CD4-positive, alpha-beta T cell (primary cell): ENCODE measurements at regions not wholly inside any gene's neighbourhood (a gene's known extent, or its start where the extent isn't known, plus 50 kb on each side); places are given as distances from the start of the nearest gene placed in this dataset.

ENCODE experiments used
- ATAC-seq: fragments of 200-7000 bp; cut with Tn5 transposase; one replicate; pipeline ENCODE4 v1.10.0; 2022; ENCODE audit warnings: mild to moderate bottlenecking; ENCODE audit not compliant: poor library complexity
- CTCF ChIA-PET: fragments of 350-600 bp; sonication (Branson Sonifier 250); formaldehyde crosslinking; loops from one replicate; lab custom pipeline; 2021; ENCODE audit warnings: antibody characterized with exemption, inconsistent platforms; lab: Charles Lee
- POLR2A ChIA-PET: fragments of 350-600 bp; sonication (Branson Sonifier 250); formaldehyde crosslinking; loops from one replicate; lab custom pipeline; 2021; ENCODE audit warnings: antibody characterized with exemption, inconsistent platforms; lab: Charles Lee
- DNase-seq, 14 experiments: peaks; one replicate each; pipeline ENCODE4 v3.0.0-alpha.2; 2013 to 2020; ENCODE audit warnings: mixed read lengths in 2 of 14
- H3K27ac ChIP-seq, 2 donors: one replicate each; pipeline versions ENCODE4 v1.5.1 to v1.7.0; 2013; ENCODE audit warnings: low read length in 2 of 2, low read depth in 1 of 2, mild to moderate bottlenecking in 1 of 2
- H3K27me3 ChIP-seq, 2 experiments: 1 replicate in 1 of 2; 2 replicates in 1 of 2; pipeline versions ENCODE4 v1.6.1 to v1.7.0; 2013; ENCODE audit warnings: low read length in 2 of 2, control low read depth in 1 of 2, mild to moderate bottlenecking in 1 of 2, moderate library complexity in 1 of 2; ENCODE audit not compliant: insufficient read depth in 2 of 2, control insufficient read depth in 1 of 2
- H3K36me3 ChIP-seq: one replicate; pipeline ENCODE4 v1.6.1; 2013; ENCODE audit warnings: low read length, control low read depth; ENCODE audit not compliant: insufficient read depth
- H3K4me1 ChIP-seq: one replicate; pipeline ENCODE4 v1.6.1; 2013; ENCODE audit warnings: low read length, control low read depth; ENCODE audit not compliant: insufficient read depth
- H3K4me3 ChIP-seq: one replicate; pipeline ENCODE4 v1.5.1; 2013; ENCODE audit warnings: mild to moderate bottlenecking, low read length, moderate library complexity
- H3K9me3 ChIP-seq, 2 experiments: 1 replicate in 1 of 2; 2 replicates in 1 of 2; pipeline versions ENCODE4 v1.6.1 to v1.7.0; 2013; ENCODE audit warnings: low read length in 2 of 2, mild to moderate bottlenecking in 2 of 2, control low read depth in 1 of 2, moderate library complexity in 1 of 2; ENCODE audit not compliant: control insufficient read depth in 1 of 2, insufficient read depth in 1 of 2
- H3K27ac Mint-ChIP-seq: one replicate; pipeline ENCODE4 v1.8.0; 2020; ENCODE audit warnings: mixed read lengths
- H3K27me3 Mint-ChIP-seq: one replicate; pipeline ENCODE4 v1.8.0; 2021; ENCODE audit warnings: mixed read lengths
- H3K36me3 Mint-ChIP-seq: one replicate; pipeline ENCODE4 v1.8.0; 2021; ENCODE audit warnings: low read depth, mixed read lengths
- H3K4me1 Mint-ChIP-seq: one replicate; pipeline ENCODE4 v1.8.0; 2021; ENCODE audit warnings: low read depth, mixed read lengths
- H3K4me3 Mint-ChIP-seq: one replicate; pipeline ENCODE4 v1.8.0; 2020; ENCODE audit warnings: mild to moderate bottlenecking, mixed read lengths
- H3K9me3 Mint-ChIP-seq: one replicate; pipeline ENCODE4 v1.8.0; 2020; ENCODE audit warnings: mixed read lengths
- intact Hi-C, 2 experiments: fragments of 100-400 bp; cut with DNase I in 1 of 2; cut with micrococcal nuclease in 1 of 2; formaldehyde crosslinking; loops; one replicate each; pipeline versions ENCODE4 v1.15.1 to v1.9.0; 2023 to 2025; cut with DNase I, micrococcal nuclease
- TF ChIP-seq, protein P1 (sequence below): fragments of 200-600 bp; IDR thresholded peaks from one replicate; pipeline ENCODE4 v1.8.0; 2022; ENCODE audit warnings: antibody characterized with exemption, mild to moderate bottlenecking

DNA sequence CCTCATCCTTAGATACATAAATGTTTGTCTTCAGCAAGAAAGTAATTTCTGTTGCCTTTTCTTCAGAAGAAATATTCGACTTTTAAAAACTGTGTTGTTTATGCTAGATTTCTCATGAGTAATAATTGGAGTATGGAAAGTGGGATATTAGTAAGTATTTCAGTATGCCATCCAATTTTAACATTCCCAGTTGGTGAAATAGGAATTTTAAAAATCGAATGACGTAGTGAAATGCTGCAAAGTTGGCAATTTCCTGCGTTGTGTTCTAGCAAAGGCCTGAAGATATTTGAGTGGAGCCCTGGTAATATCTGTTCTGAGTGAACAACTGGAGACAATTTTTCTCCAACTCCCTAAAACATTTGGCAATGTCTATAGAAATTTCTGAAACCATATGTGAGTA lies 190.1 kb downstream of the ZNF330 start:
- Histone ChIP-seq H3K4me1 (no peaks in the 10 kb centered on the region), H3K27me3 (no peaks in the 10 kb centered on the region), H3K27ac (no peak overlapping the region), H3K36me3 (no peaks in the 10 kb centered on the region), H3K9me3 (no peaks in the 10 kb centered on the region), H3K4me3 (no peak overlapping the region)
- Mint-ChIP-seq H3K27me3 (no peaks in the 10 kb centered on the region), H3K4me3 (no peak overlapping the region), H3K9me3 (no peaks in the 10 kb centered on the region), H3K36me3 (no peaks in the 10 kb centered on the region), H3K27ac (no peak overlapping the region), H3K4me1 (no peaks in the 10 kb centered on the region)
- TF ChIP-seq, protein P1, sequence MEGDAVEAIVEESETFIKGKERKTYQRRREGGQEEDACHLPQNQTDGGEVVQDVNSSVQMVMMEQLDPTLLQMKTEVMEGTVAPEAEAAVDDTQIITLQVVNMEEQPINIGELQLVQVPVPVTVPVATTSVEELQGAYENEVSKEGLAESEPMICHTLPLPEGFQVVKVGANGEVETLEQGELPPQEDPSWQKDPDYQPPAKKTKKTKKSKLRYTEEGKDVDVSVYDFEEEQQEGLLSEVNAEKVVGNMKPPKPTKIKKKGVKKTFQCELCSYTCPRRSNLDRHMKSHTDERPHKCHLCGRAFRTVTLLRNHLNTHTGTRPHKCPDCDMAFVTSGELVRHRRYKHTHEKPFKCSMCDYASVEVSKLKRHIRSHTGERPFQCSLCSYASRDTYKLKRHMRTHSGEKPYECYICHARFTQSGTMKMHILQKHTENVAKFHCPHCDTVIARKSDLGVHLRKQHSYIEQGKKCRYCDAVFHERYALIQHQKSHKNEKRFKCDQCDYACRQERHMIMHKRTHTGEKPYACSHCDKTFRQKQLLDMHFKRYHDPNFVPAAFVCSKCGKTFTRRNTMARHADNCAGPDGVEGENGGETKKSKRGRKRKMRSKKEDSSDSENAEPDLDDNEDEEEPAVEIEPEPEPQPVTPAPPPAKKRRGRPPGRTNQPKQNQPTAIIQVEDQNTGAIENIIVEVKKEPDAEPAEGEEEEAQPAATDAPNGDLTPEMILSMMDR, result no peak
- ATAC-seq, result no peak
- ChIA-PET POLR2A (no interaction called here), CTCF (no interaction called here)
- intact Hi-C loops, result no loop called here
- DNase-seq, result no peak

DNA sequence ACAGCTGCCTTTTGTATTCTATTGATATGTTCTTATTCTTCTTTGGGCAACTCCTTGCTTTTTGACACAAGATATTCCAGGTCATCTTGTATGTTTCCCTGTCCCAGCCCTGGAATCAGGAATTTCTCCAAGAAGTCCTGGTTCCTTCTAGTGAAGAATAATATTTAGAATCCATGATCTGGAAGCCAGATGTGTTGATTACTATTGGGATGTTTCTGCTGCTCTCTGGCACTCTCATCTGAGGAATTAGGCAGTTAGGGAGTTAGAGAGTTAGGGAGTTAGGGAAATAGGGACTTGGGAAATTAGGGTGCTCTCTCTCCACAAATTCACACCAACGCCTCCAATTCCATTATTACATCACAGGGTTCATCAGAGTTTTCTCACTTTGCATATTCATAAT lies 191.2 kb downstream of the ZNF330 start:
- DNase-seq, result no peak
- Mint-ChIP-seq H3K36me3 (no peaks in the 10 kb centered on the region), H3K4me3 (no peak overlapping the region), H3K27me3 (no peaks in the 10 kb centered on the region), H3K9me3 (no peaks in the 10 kb centered on the region), H3K27ac (no peak overlapping the region), H3K4me1 (no peaks in the 10 kb centered on the region)
- Histone ChIP-seq H3K4me1 (no peaks in the 10 kb centered on the region), H3K9me3 (no peaks in the 10 kb centered on the region), H3K27ac (no peak overlapping the region), H3K27me3 (no peaks in the 10 kb centered on the region), H3K4me3 (no peak overlapping the region), H3K36me3 (no peaks in the 10 kb centered on the region)
- ChIA-PET POLR2A (no interaction called here), CTCF (no interaction called here)
- ATAC-seq, result no peak
- intact Hi-C loops, result no loop called here
- TF ChIP-seq, protein P1, result no peak

DNA sequence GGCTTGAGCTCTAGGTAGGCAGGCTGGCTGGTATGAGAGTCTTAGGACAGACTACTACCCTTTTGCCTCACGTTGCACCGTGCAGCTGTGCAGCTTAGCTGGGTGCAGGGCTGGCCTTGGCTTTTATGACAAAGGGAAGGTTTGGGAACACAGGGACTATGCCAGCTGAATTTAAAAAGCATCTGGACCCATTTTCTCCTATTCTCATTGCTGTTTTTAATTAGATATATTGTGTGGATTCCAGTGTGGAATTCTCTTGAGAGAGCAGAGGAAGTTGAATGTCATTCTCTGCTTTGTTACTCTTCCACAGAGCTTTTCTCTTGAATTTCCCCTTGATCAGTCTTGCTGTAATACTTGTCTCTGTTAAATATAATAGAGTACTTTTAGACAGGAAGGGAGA lies 192.7 kb downstream of the ZNF330 start:
- Histone ChIP-seq H3K4me1 (no peaks in the 10 kb centered on the region), H3K27ac (no peak overlapping the region), H3K36me3 (no peaks in the 10 kb centered on the region), H3K27me3 (no peaks in the 10 kb centered on the region), H3K4me3 (no peak overlapping the region), H3K9me3 (no peaks in the 10 kb centered on the region)
- intact Hi-C loops, result no loop called here
- no peak for ATAC-seq
- H3K36me3 Mint-ChIP-seq, result no peaks in the 10 kb centered on the region
- H3K4me1 Mint-ChIP-seq, result no peaks in the 10 kb centered on the region
- no peak overlapping the region for H3K27ac Mint-ChIP-seq
- no peaks in the 10 kb centered on the region for H3K27me3 Mint-ChIP-seq
- TF ChIP-seq, protein P1, result no peak
- ChIA-PET CTCF (interaction anchor here (0.6 kb wide), 1 partner anchor 102 kb away, joined by 4 read pairs; no protein-coding TSS in a partner anchor), POLR2A (no interaction called here)
- no peak overlapping the region for H3K4me3 Mint-ChIP-seq
- DNase-seq, result no peak
- H3K9me3 Mint-ChIP-seq, result no peaks in the 10 kb centered on the region
